IMR-90 (cell line): ENCODE measurements at regions not wholly inside any gene's neighbourhood (a gene's known extent, or its start where the extent isn't known, plus 50 kb on each side); places are given as distances from the start of the nearest gene placed in this dataset.

ENCODE experiments used
- ATAC-seq: fragments of 200-7000 bp; cut with Tn5 transposase; 2 replicates; pipeline ENCODE4 v1.9.1; 2020; ENCODE audit warnings: low read depth, mild to moderate bottlenecking, moderate library complexity
- BruUV-seq: library from RNA; stranded (reverse); fragments of 400-500 nt; replicated peaks from 2 replicates; lab custom pipeline; 2021; lab: Mats Ljungman, UMichigan
- CTCF ChIA-PET: fragments of 300-600 bp; formaldehyde crosslinking; extraction: SDS; loops from one replicate; lab custom pipeline; 2021; ENCODE audit warnings: antibody characterized with exemption; lab: Yijun Ruan, JAX
- POLR2A ChIA-PET: fragments of 300-600 bp; sonication (Branson Sonifier 250); formaldehyde crosslinking; loops from one replicate; lab custom pipeline; 2022; ENCODE audit warnings: antibody characterized with exemption; ENCODE audit not compliant: unreplicated experiment; lab: Charles Lee
- DNase-seq: peaks from one replicate; pipeline ENCODE4 v3.0.0; 2013
- H2AFZ ChIP-seq: replicated peaks from 2 replicates; pipeline ENCODE3; 2013; ENCODE audit warnings: low read length, mild to moderate bottlenecking; ENCODE audit not compliant: poor library complexity
- H2AK5ac ChIP-seq: 2 replicates; pipeline ENCODE4 v1.6.1; 2013; ENCODE audit warnings: low read depth, low read length, inconsistent platforms
- H2AK9ac ChIP-seq: replicated peaks from 2 replicates; pipeline ENCODE3; 2013; ENCODE audit warnings: mild to moderate bottlenecking, low read depth, low read length, moderate library complexity; ENCODE audit not compliant: poor library complexity
- H2BK120ac ChIP-seq: 2 replicates; pipeline ENCODE4 v1.6.1; 2013; ENCODE audit warnings: low read depth, low read length, inconsistent platforms
- H2BK15ac ChIP-seq: 3 replicates; pipeline ENCODE4 v1.6.1; 2013; ENCODE audit warnings: low read depth, low read length, inconsistent platforms
- H2BK20ac ChIP-seq: 2 replicates; pipeline ENCODE4 v1.6.1; 2013; ENCODE audit warnings: low read depth, mild to moderate bottlenecking, inconsistent platforms, low read length, moderate library complexity
- H2BK5ac ChIP-seq: 2 replicates; pipeline ENCODE4 v1.6.1; 2013; ENCODE audit warnings: mild to moderate bottlenecking, low read depth, low read length, inconsistent platforms; ENCODE audit not compliant: poor library complexity, severe bottlenecking
- H3K14ac ChIP-seq: replicated peaks from 2 replicates; pipeline ENCODE4 v1.6.1; 2013; ENCODE audit warnings: low read depth, low read length, inconsistent platforms
- H3K18ac ChIP-seq: 2 replicates; pipeline ENCODE4 v1.6.1; 2013; ENCODE audit warnings: low read depth, low read length, control low read depth
- H3K23ac ChIP-seq: 2 replicates; pipeline ENCODE4 v1.6.1; 2013; ENCODE audit warnings: low read depth, low read length, inconsistent platforms
- H3K27ac ChIP-seq: 2 replicates; pipeline ENCODE4 v1.5.1; 2013; ENCODE audit warnings: mild to moderate bottlenecking, control low read depth, low read length; ENCODE audit not compliant: insufficient read depth
- H3K27me3 ChIP-seq: 2 replicates; pipeline ENCODE4 v1.6.1; 2013; ENCODE audit warnings: low read length; ENCODE audit not compliant: control insufficient read depth, insufficient read depth
- H3K36me3 ChIP-seq: 2 replicates; pipeline ENCODE4 v1.6.1; 2013; ENCODE audit warnings: low read length, mixed read lengths; ENCODE audit not compliant: control insufficient read depth, insufficient read depth
- H3K4ac ChIP-seq: 2 replicates; pipeline ENCODE4 v1.6.1; 2013; ENCODE audit warnings: low read depth, low read length, inconsistent platforms
- H3K4me1 ChIP-seq: 2 replicates; pipeline ENCODE4 v1.6.1; 2013; ENCODE audit warnings: low read length, mixed read lengths; ENCODE audit not compliant: control insufficient read depth, insufficient read depth
- H3K4me2 ChIP-seq: 2 replicates; pipeline ENCODE4 v1.6.1; 2013; ENCODE audit warnings: low read depth, mild to moderate bottlenecking, control low read depth, low read length, moderate library complexity
- H3K4me3 ChIP-seq: 2 replicates; pipeline ENCODE4 v1.5.1; 2013; ENCODE audit warnings: low read depth, mild to moderate bottlenecking, control low read depth, low read length, moderate library complexity; ENCODE audit not compliant: insufficient read depth
- H3K56ac ChIP-seq: 2 replicates; pipeline ENCODE4 v1.6.1; 2013; ENCODE audit warnings: low read length, inconsistent platforms; ENCODE audit not compliant: insufficient read depth; ENCODE audit errors: extremely low read depth
- H3K79me1 ChIP-seq, 2 experiments: 2 replicates each; pipeline ENCODE4 v1.6.1; 2013; ENCODE audit warnings: low read length in 2 of 2, inconsistent platforms in 1 of 2, low read depth in 1 of 2
- H3K9ac ChIP-seq: 2 replicates; pipeline ENCODE4 v1.6.1; 2013; ENCODE audit warnings: low read depth, low read length, control low read depth
- H3K9me1 ChIP-seq: 2 replicates; pipeline ENCODE4 v1.6.1; 2013; ENCODE audit warnings: low read length, inconsistent platforms; ENCODE audit not compliant: insufficient read depth
- H3K9me3 ChIP-seq: 2 replicates; pipeline ENCODE4 v1.6.1; 2013; ENCODE audit warnings: low read length; ENCODE audit not compliant: control insufficient read depth, insufficient read depth
- H4K20me1 ChIP-seq: 2 replicates; pipeline ENCODE4 v1.6.1; 2013; ENCODE audit warnings: low read length, inconsistent platforms; ENCODE audit not compliant: insufficient read depth
- H4K5ac ChIP-seq: 2 replicates; pipeline ENCODE4 v1.6.1; 2013; ENCODE audit warnings: mild to moderate bottlenecking, low read depth, low read length, control low read depth
- H4K8ac ChIP-seq, 2 experiments: 2 replicates each; pipeline ENCODE4 v1.6.1; 2013; ENCODE audit warnings: low read depth in 2 of 2, low read length in 2 of 2, control low read depth in 1 of 2, inconsistent platforms in 1 of 2
- H4K91ac ChIP-seq: 2 replicates; pipeline ENCODE4 v1.6.1; 2013; ENCODE audit warnings: low read depth, low read length, inconsistent platforms; ENCODE audit not compliant: insufficient read depth
- BHLHE40 ChIP-seq: fragments of 150-350 bp; IDR thresholded peaks from 2 replicates; pipeline ENCODE4 v1.6.1; 2016; ENCODE audit warnings: mild to moderate bottlenecking, low read depth, low read length
- CEBPB ChIP-seq: IDR thresholded peaks from 2 replicates; pipeline ENCODE4 v1.6.1; 2012; ENCODE audit warnings: low read depth, low read length, improper control_type of control experiment
- CTCF ChIP-seq: conservative IDR thresholded peaks from 2 replicates; pipeline ENCODE4 v1.5.1; 2012; ENCODE audit warnings: mild to moderate bottlenecking, low read depth, low read length, improper control_type of control experiment
- MAFK ChIP-seq: IDR thresholded peaks from 2 replicates; pipeline ENCODE4 v1.6.1; 2012; ENCODE audit warnings: low read depth, low read length, improper control_type of control experiment
- MAZ ChIP-seq: IDR thresholded peaks from 2 replicates; pipeline ENCODE4 v1.6.1; 2012; ENCODE audit warnings: low read depth, mild to moderate bottlenecking, low read length, improper control_type of control experiment, moderate library complexity, borderline replicate concordance
- NFE2L2 ChIP-seq: fragments of 150-350 bp; IDR thresholded peaks from 2 replicates; pipeline ENCODE4 v1.6.1; 2016; ENCODE audit warnings: low read depth, mild to moderate bottlenecking, low read length
- POLR2A ChIP-seq: IDR thresholded peaks from 2 replicates; pipeline ENCODE4 v1.6.1; 2012; ENCODE audit warnings: mild to moderate bottlenecking, low read depth, low read length
- RAD21 ChIP-seq: IDR thresholded peaks from 2 replicates; pipeline ENCODE4 v1.6.1; 2012; ENCODE audit warnings: low read length, improper control_type of control experiment
- RCOR1 ChIP-seq: IDR thresholded peaks from 2 replicates; pipeline ENCODE4 v1.6.1; 2012; ENCODE audit warnings: mild to moderate bottlenecking, low read length, improper control_type of control experiment; ENCODE audit not compliant: insufficient replicate concordance
- RFX5 ChIP-seq: IDR thresholded peaks from 2 replicates; pipeline ENCODE4 v1.8.0; 2012; ENCODE audit warnings: low read depth, mild to moderate bottlenecking, low read length, moderate library complexity
- USF2 ChIP-seq: fragments of 150-350 bp; IDR thresholded peaks from 2 replicates; pipeline ENCODE4 v1.6.1; 2017; ENCODE audit warnings: mild to moderate bottlenecking, antibody characterized with exemption, low read length, low read depth
- WGBS, 2 experiments: methylation state at CpG; one replicate each; pipeline versions ENCODE4 v1.1.5 to v1.1.7; 2013; ENCODE audit warnings: missing lambda C conversion rate in 2 of 2; ENCODE audit not compliant: insufficient read length in 1 of 2; ENCODE audit errors: extremely low coverage in 2 of 2; 5-methylcytosine and 5-hydroxymethylcytosine counted together
- dilution Hi-C: fragments of 300-500 bp; cut with HindIII; formaldehyde crosslinking; loops from one replicate; pipeline ENCODE4 v1.14.3; 2018; ENCODE audit warnings: low sequenced_read_pairs; ENCODE audit not compliant: unreplicated experiment
- in situ Hi-C: fragments of 300-500 bp; cut with MboI; formaldehyde crosslinking; loops from 3 replicates; pipeline ENCODE4 v1.14.3; 2019; ENCODE audit warnings: low sequenced_read_pairs, inconsistent platforms, mixed read lengths
- intact Hi-C: fragments of 100-400 bp; cut with micrococcal nuclease; formaldehyde crosslinking; loops from 2 replicates; pipeline ENCODE4 v1.10.0; 2022

GRCh38 chr2:4938206-4938605 is 754.0 kb upstream of the SOX11 start:
- ChIA-PET CTCF (no interaction called here), POLR2A (no interaction called here)
- no peaks in the 10 kb centered on the region for H3K79me1 ChIP-seq
- no TSS peak for BruUV-seq
- no peak for ATAC-seq
- H2BK15ac ChIP-seq: no peak overlapping the region
- H2AK5ac ChIP-seq: no peak overlapping the region
- in situ Hi-C loops (no loop called here), intact Hi-C loops (no loop called here), dilution Hi-C loops (no loop called here)
- no peak for DNase-seq
- H3K36me3 ChIP-seq: no peaks in the 10 kb centered on the region
- H3K9me3 ChIP-seq: peaks cover 17% of the 10 kb centered on the region
- no peak overlapping the region for H3K14ac ChIP-seq
- H3K23ac ChIP-seq: no peak overlapping the region
- no peak overlapping the region for H3K56ac ChIP-seq
- H3K27me3 ChIP-seq: no peaks in the 10 kb centered on the region
- no peak overlapping the region for H2BK20ac ChIP-seq
- no peak overlapping the region for H3K9ac ChIP-seq
- H3K9me1 ChIP-seq: no peaks in the 10 kb centered on the region
- H2BK5ac ChIP-seq: no peak overlapping the region
- H3K4me2 ChIP-seq: no peak overlapping the region
- H4K91ac ChIP-seq: no peak overlapping the region
- no peak overlapping the region for H3K4me3 ChIP-seq
- H2AFZ ChIP-seq: no peak overlapping the region
- no peaks in the 10 kb centered on the region for H4K20me1 ChIP-seq
- H2AK9ac ChIP-seq: no peak overlapping the region
- no peak overlapping the region for H3K4ac ChIP-seq
- H4K8ac ChIP-seq: no peak overlapping the region
- no peak overlapping the region for H3K18ac ChIP-seq
- H2BK120ac ChIP-seq: no peak overlapping the region
- H3K4me1 ChIP-seq: no peaks in the 10 kb centered on the region
- 40% methylated on average over 1 of the region's 6 CpGs; no CpG with 5 or more reads in 1 of the 2 experiments for WGBS, 2 experiments
- no peak for TF ChIP-seq MAZ
- TF ChIP-seq POLR2A: no peak
- no peak for TF ChIP-seq MAFK
- no peak for TF ChIP-seq RCOR1
- TF ChIP-seq CEBPB: no peak
- no peak for TF ChIP-seq USF2
- TF ChIP-seq RFX5: no peak
- no peak for TF ChIP-seq CTCF
- no peak for TF ChIP-seq BHLHE40
- no peak for TF ChIP-seq RAD21
- no peak for TF ChIP-seq NFE2L2
- no peak overlapping the region for H3K27ac ChIP-seq
- no peak overlapping the region for H4K5ac ChIP-seq
